Tibial artery (tissue), 4 donors: ENCODE measurements at regions not wholly inside any gene's neighbourhood (a gene's known extent, or its start where the extent isn't known, plus 50 kb on each side); places are given as distances from the start of the nearest gene placed in this dataset.

Source experiments
- DNase-seq, 2 donors: peaks; one replicate each; pipeline ENCODE4 v3.0.0-alpha.2; 2019
- H3K27ac ChIP-seq, 2 donors: fragments of 200-600 bp; sonication (generic) in 1 of 2; 1 replicate in 1 of 2; 2 replicates in 1 of 2; pipeline ENCODE4 v1.5.1; 2018 to 2019; ENCODE audit warnings: mild to moderate bottlenecking in 1 of 2
- H3K27me3 ChIP-seq, 2 donors: fragments of 200-600 bp; sonication (generic) in 1 of 2; one replicate each; pipeline versions ENCODE4 v1.5.1 to v1.6.0; 2016 to 2019
- H3K36me3 ChIP-seq, 3 donors: fragments of 200-600 bp; sonication (generic) in 2 of 3; one replicate each; pipeline ENCODE4 v1.5.1; 2016 to 2019; ENCODE audit warnings: mild to moderate bottlenecking in 2 of 3
- H3K4me1 ChIP-seq, 4 donors: fragments of 200-600 bp; sonication (generic) in 2 of 4; 1 replicate in 3 of 4; 2 replicates in 1 of 4; pipeline ENCODE4 v1.5.1; 2016 to 2019
- H3K4me3 ChIP-seq, 2 donors: fragments of 200-600 bp; sonication (generic) in 1 of 2; 1 replicate in 1 of 2; 2 replicates in 1 of 2; pipeline ENCODE4 v1.5.1; 2018 to 2019; ENCODE audit warnings: mild to moderate bottlenecking in 2 of 2
- H3K9me3 ChIP-seq, 3 donors: fragments of 200-600 bp; sonication (generic) in 1 of 3; one replicate each; pipeline ENCODE4 v1.5.1; 2016 to 2019
- CTCF ChIP-seq, 2 experiments: fragments of 200-600 bp in 1 of 2; fragments of 450-650 bp in 1 of 2; IDR thresholded peaks; one replicate each; pipeline ENCODE4 v1.5.1; 2017 to 2019; ENCODE audit warnings: antibody characterized with exemption in 2 of 2, mild to moderate bottlenecking in 1 of 2, moderate library complexity in 1 of 2
- intact Hi-C: fragments of 100-400 bp; cut with DNase I; formaldehyde crosslinking; loops from one replicate; pipeline ENCODE4 v1.15.0; 2023; ENCODE audit warnings: low total_unique reads

GRCh38 chr16:49056546-49056945 is 225.1 kb downstream of the CBLN1 start:
- intact Hi-C loops = no loop called here
- no peak overlapping the region for H3K27ac ChIP-seq
- H3K4me1 ChIP-seq = no peaks in the 10 kb centered on the region
- no peaks in the 10 kb centered on the region for H3K27me3 ChIP-seq
- H3K4me3 ChIP-seq = no peak overlapping the region
- no peak for DNase-seq
- TF ChIP-seq CTCF (IDR thresholded peaks at IDR 0.05) = no peak
- no peaks in the 10 kb centered on the region for H3K9me3 ChIP-seq
- no peaks in the 10 kb centered on the region for H3K36me3 ChIP-seq

GRCh38 chr16:49055824-49056545 is 225.7 kb downstream of the CBLN1 start:
- no peak for TF ChIP-seq CTCF (IDR thresholded peaks at IDR 0.05)
- no peaks in the 10 kb centered on the region for H3K9me3 ChIP-seq
- no peak overlapping the region for H3K4me3 ChIP-seq
- no peak overlapping the region for H3K27ac ChIP-seq
- no peaks in the 10 kb centered on the region for H3K36me3 ChIP-seq
- H3K4me1 ChIP-seq = no peaks in the 10 kb centered on the region
- no peak for DNase-seq
- intact Hi-C loops = no loop called here
- H3K27me3 ChIP-seq = no peaks in the 10 kb centered on the region

- Histone ChIP-seq H3K4me3 (no peak overlapping the region), H3K36me3 (no peaks in the 10 kb centered on the region), H3K27me3 (no peaks in the 10 kb centered on the region), H3K9me3 (no peaks in the 10 kb centered on the region), H3K27ac (no peak overlapping the region), H3K4me1 (no peaks in the 10 kb centered on the region)
- TF ChIP-seq CTCF (IDR thresholded peaks at IDR 0.05) = no peak
- DNase-seq = no peak
- intact Hi-C loops = no loop called here
These were observed 226.3 kb downstream of the CBLN1 start for GRCh38 chr16:49055291-49055690.

GRCh38 chr16:49054606-49055005 is 227.0 kb downstream of the CBLN1 start:
- Histone ChIP-seq H3K27ac (no peak overlapping the region), H3K27me3 (no peaks in the 10 kb centered on the region), H3K4me3 (no peak overlapping the region), H3K4me1 (no peaks in the 10 kb centered on the region), H3K36me3 (no peaks in the 10 kb centered on the region), H3K9me3 (no peaks in the 10 kb centered on the region)
- TF ChIP-seq CTCF (IDR thresholded peaks at IDR 0.05) = no peak
- DNase-seq = no peak
- intact Hi-C loops = no loop called here

- no peaks in the 10 kb centered on the region for H3K4me1 ChIP-seq
- intact Hi-C loops = no loop called here
- TF ChIP-seq CTCF (IDR thresholded peaks at IDR 0.05) = no peak
- no peaks in the 10 kb centered on the region for H3K36me3 ChIP-seq
- H3K9me3 ChIP-seq = no peaks in the 10 kb centered on the region
- no peak overlapping the region for H3K4me3 ChIP-seq
- DNase-seq = no peak
- H3K27me3 ChIP-seq = no peaks in the 10 kb centered on the region
- no peak overlapping the region for H3K27ac ChIP-seq
These were observed 228.8 kb downstream of the CBLN1 start for GRCh38 chr16:49052846-49053245.

- Histone ChIP-seq H3K36me3 (no peaks in the 10 kb centered on the region), H3K9me3 (no peaks in the 10 kb centered on the region), H3K27me3 (no peaks in the 10 kb centered on the region), H3K4me1 (no peaks in the 10 kb centered on the region), H3K27ac (no peak overlapping the region), H3K4me3 (no peak overlapping the region)
- no peak for TF ChIP-seq CTCF (IDR thresholded peaks at IDR 0.05)
- intact Hi-C loops = no loop called here
- DNase-seq = no peak
These were observed 230.1 kb downstream of the CBLN1 start for GRCh38 chr16:49051576-49051975.
